ENCODE measurements at regions not wholly inside any gene's neighbourhood (a gene's known extent, or its start where the extent isn't known, plus 50 kb on each side); places are given as distances from the start of the nearest gene placed in this dataset.

DNA sequence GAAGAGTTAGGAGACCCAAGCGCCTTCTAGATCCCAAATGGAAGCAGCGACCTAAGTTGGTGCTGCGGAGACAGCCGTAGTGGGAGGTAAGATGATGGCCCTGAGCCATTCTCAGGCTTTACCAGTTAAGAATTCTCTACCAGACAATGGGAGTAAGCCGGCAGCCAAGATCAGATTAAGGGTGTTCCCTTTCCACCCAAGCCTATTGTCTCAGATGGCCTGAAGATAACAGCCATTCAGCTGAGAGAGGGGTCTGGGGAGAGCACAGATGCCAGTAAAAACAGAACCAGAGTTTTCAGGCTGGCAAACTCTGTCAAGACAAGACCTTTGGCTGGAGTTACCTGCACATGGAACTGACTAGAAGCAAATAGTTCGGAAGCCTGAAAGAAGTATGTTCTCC, 191.7 kb upstream of the HAAO start:
- no peak for TF ChIP-seq POLR2A (IDR thresholded peaks at IDR 0.05; ENCODE audit: low read depth, low read length)
- TF ChIP-seq, protein P1, sequence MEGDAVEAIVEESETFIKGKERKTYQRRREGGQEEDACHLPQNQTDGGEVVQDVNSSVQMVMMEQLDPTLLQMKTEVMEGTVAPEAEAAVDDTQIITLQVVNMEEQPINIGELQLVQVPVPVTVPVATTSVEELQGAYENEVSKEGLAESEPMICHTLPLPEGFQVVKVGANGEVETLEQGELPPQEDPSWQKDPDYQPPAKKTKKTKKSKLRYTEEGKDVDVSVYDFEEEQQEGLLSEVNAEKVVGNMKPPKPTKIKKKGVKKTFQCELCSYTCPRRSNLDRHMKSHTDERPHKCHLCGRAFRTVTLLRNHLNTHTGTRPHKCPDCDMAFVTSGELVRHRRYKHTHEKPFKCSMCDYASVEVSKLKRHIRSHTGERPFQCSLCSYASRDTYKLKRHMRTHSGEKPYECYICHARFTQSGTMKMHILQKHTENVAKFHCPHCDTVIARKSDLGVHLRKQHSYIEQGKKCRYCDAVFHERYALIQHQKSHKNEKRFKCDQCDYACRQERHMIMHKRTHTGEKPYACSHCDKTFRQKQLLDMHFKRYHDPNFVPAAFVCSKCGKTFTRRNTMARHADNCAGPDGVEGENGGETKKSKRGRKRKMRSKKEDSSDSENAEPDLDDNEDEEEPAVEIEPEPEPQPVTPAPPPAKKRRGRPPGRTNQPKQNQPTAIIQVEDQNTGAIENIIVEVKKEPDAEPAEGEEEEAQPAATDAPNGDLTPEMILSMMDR (IDR thresholded peaks at IDR 0.05; ENCODE audit: extremely low read depth in 1 of 2, insufficient read depth in 1 of 2, low read depth in 1 of 2, low read length in 2 of 2) = no peak

All from endothelial cell of umbilical vein (primary cell).